ENCODE measurements at regions not wholly inside any gene's neighbourhood (a gene's known extent, or its start where the extent isn't known, plus 50 kb on each side); places are given as distances from the start of the nearest gene placed in this dataset.

DNA sequence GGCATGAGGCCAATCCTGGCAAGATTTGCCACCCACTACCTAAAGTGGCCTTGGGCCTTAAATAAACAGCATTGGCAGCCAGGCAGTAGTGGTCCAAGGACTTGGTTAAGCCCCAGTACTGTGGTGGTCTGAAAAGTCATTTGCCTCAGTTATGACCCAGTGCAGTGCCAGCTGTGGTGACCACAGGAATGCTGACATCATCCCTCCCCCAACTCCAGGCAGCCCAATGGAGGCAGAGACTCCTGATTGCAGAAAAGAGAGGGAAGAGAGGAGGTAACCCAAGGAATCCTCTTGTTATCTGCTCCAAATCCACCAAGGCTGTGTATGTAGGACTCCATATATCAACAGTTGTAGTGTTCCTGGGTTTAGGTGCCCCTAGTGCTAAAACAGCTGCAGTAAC lies 883.6 kb downstream of the SQOR start:
- TF ChIP-seq, protein P1, sequence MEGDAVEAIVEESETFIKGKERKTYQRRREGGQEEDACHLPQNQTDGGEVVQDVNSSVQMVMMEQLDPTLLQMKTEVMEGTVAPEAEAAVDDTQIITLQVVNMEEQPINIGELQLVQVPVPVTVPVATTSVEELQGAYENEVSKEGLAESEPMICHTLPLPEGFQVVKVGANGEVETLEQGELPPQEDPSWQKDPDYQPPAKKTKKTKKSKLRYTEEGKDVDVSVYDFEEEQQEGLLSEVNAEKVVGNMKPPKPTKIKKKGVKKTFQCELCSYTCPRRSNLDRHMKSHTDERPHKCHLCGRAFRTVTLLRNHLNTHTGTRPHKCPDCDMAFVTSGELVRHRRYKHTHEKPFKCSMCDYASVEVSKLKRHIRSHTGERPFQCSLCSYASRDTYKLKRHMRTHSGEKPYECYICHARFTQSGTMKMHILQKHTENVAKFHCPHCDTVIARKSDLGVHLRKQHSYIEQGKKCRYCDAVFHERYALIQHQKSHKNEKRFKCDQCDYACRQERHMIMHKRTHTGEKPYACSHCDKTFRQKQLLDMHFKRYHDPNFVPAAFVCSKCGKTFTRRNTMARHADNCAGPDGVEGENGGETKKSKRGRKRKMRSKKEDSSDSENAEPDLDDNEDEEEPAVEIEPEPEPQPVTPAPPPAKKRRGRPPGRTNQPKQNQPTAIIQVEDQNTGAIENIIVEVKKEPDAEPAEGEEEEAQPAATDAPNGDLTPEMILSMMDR (IDR thresholded peaks at IDR 0.05) = no peak
- TF ChIP-seq POLR2A (IDR thresholded peaks at IDR 0.05) = no peak

All from thyroid gland (tissue), 4 donors.